ENCODE measurements at regions not wholly inside any gene's neighbourhood (a gene's known extent, or its start where the extent isn't known, plus 50 kb on each side); places are given as distances from the start of the nearest gene placed in this dataset.

DNA sequence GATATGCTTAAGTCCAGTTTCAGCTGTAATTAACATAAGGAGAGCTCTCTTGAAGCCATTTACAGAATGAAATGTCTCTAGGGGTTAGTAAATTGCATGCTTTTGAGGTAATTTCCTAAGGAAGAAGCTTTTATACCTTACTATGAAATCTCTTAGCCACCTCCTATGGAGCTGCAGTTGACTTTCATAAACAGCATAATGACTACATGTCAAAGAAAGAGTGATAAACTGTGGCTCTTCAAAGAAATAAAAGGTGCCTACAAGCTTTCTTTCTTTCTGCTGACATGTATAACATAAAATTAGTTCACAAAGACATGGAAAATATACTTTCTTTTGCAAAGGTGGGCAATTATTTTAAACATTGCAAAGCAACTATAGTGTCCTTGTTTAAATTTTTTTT lies 90.8 kb downstream of the TMEM167A start:
- TF ChIP-seq JUND (IDR thresholded peaks at IDR 0.05) = no peak
- TF ChIP-seq, protein P1, sequence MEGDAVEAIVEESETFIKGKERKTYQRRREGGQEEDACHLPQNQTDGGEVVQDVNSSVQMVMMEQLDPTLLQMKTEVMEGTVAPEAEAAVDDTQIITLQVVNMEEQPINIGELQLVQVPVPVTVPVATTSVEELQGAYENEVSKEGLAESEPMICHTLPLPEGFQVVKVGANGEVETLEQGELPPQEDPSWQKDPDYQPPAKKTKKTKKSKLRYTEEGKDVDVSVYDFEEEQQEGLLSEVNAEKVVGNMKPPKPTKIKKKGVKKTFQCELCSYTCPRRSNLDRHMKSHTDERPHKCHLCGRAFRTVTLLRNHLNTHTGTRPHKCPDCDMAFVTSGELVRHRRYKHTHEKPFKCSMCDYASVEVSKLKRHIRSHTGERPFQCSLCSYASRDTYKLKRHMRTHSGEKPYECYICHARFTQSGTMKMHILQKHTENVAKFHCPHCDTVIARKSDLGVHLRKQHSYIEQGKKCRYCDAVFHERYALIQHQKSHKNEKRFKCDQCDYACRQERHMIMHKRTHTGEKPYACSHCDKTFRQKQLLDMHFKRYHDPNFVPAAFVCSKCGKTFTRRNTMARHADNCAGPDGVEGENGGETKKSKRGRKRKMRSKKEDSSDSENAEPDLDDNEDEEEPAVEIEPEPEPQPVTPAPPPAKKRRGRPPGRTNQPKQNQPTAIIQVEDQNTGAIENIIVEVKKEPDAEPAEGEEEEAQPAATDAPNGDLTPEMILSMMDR (IDR thresholded peaks at IDR 0.05; ENCODE audit: low read depth, low read length, missing input control) = no peak
- TF ChIP-seq, protein P2, sequence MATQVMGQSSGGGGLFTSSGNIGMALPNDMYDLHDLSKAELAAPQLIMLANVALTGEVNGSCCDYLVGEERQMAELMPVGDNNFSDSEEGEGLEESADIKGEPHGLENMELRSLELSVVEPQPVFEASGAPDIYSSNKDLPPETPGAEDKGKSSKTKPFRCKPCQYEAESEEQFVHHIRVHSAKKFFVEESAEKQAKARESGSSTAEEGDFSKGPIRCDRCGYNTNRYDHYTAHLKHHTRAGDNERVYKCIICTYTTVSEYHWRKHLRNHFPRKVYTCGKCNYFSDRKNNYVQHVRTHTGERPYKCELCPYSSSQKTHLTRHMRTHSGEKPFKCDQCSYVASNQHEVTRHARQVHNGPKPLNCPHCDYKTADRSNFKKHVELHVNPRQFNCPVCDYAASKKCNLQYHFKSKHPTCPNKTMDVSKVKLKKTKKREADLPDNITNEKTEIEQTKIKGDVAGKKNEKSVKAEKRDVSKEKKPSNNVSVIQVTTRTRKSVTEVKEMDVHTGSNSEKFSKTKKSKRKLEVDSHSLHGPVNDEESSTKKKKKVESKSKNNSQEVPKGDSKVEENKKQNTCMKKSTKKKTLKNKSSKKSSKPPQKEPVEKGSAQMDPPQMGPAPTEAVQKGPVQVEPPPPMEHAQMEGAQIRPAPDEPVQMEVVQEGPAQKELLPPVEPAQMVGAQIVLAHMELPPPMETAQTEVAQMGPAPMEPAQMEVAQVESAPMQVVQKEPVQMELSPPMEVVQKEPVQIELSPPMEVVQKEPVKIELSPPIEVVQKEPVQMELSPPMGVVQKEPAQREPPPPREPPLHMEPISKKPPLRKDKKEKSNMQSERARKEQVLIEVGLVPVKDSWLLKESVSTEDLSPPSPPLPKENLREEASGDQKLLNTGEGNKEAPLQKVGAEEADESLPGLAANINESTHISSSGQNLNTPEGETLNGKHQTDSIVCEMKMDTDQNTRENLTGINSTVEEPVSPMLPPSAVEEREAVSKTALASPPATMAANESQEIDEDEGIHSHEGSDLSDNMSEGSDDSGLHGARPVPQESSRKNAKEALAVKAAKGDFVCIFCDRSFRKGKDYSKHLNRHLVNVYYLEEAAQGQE (IDR thresholded peaks at IDR 0.05) = no peak
- no peak for TF ChIP-seq HNF4A (conservative IDR thresholded peaks at IDR 0.05)
- TF ChIP-seq YY1 (IDR thresholded peaks at IDR 0.05) = no peak
- TF ChIP-seq, protein P3, sequence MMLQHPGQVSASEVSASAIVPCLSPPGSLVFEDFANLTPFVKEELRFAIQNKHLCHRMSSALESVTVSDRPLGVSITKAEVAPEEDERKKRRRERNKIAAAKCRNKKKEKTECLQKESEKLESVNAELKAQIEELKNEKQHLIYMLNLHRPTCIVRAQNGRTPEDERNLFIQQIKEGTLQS (IDR thresholded peaks at IDR 0.05) = no peak
- TF ChIP-seq TAF1 (conservative IDR thresholded peaks at IDR 0.05) = no peak
